Kidney (tissue), 13 donors: ENCODE measurements at regions not wholly inside any gene's neighbourhood (a gene's known extent, or its start where the extent isn't known, plus 50 kb on each side); places are given as distances from the start of the nearest gene placed in this dataset.

Experiments used
- DNase-seq, 5 donors: peaks; one replicate each; pipeline ENCODE4 v3.0.0-alpha.2; 2013 to 2020
- FAIRE-seq: peaks from 2 replicates; lab custom pipeline; 2012; peaks lifted over from hg19 to GRCh38; lab: Jason Lieb, UNC
- H3K27ac ChIP-seq, 2 donors: one replicate each; pipeline ENCODE4 v1.7.0; 2013; ENCODE audit warnings: low read depth in 2 of 2, low read length in 2 of 2, inconsistent platforms in 1 of 2
- H3K27me3 ChIP-seq: one replicate; pipeline ENCODE4 v1.7.1; 2013; ENCODE audit warnings: low read length, inconsistent platforms; ENCODE audit not compliant: control insufficient read depth, insufficient read depth
- H3K36me3 ChIP-seq, 3 donors: one replicate each; pipeline versions ENCODE4 v1.7.0 to v1.7.1; 2013; ENCODE audit warnings: low read length in 3 of 3, control low read depth in 1 of 3, inconsistent platforms in 1 of 3; ENCODE audit not compliant: insufficient read depth in 3 of 3, control insufficient read depth in 2 of 3
- H3K4me1 ChIP-seq, 3 donors: one replicate each; pipeline versions ENCODE4 v1.7.0 to v1.7.1; 2013; ENCODE audit warnings: low read length in 3 of 3, inconsistent platforms in 1 of 3, low read depth in 1 of 3; ENCODE audit not compliant: control insufficient read depth in 2 of 3, insufficient read depth in 2 of 3
- H3K4me3 ChIP-seq, 3 donors: one replicate each; pipeline versions ENCODE4 v1.7.0 to v1.8.1; 2013; ENCODE audit warnings: low read length in 3 of 3, control low read depth in 1 of 3, inconsistent platforms in 1 of 3
- H3K9ac ChIP-seq, 3 donors: one replicate each; pipeline versions ENCODE4 v1.7.0 to v1.7.1; 2013; ENCODE audit warnings: low read length in 3 of 3, control low read depth in 1 of 3, inconsistent platforms in 1 of 3
- H3K9me3 ChIP-seq, 3 donors: one replicate each; pipeline versions ENCODE4 v1.7.0 to v1.7.1; 2013; ENCODE audit warnings: low read length in 3 of 3, control low read depth in 1 of 3, inconsistent platforms in 1 of 3; ENCODE audit not compliant: control insufficient read depth in 2 of 3, insufficient read depth in 1 of 3
- intact Hi-C: fragments of 100-400 bp; cut with DNase I; formaldehyde crosslinking; loops from one replicate; pipeline ENCODE4 v1.11.1; 2022
- TF ChIP-seq, protein P1 (sequence below): IDR thresholded peaks from 3 replicates; pipeline ENCODE4 v1.5.1; 2012; ENCODE audit warnings: mild to moderate bottlenecking, moderate library complexity, borderline replicate concordance; ENCODE audit not compliant: insufficient read depth; ENCODE audit errors: extremely low read depth
- donor health status: control.
- donor health status: control.
- donor health status: control.
- donor health status: control.
- donor health status: control.
- donor health status: DM: yes; HTN: yes; CAD: no.
- donor health status: Normal renal cell carcinoma (clear cell type).

DNA sequence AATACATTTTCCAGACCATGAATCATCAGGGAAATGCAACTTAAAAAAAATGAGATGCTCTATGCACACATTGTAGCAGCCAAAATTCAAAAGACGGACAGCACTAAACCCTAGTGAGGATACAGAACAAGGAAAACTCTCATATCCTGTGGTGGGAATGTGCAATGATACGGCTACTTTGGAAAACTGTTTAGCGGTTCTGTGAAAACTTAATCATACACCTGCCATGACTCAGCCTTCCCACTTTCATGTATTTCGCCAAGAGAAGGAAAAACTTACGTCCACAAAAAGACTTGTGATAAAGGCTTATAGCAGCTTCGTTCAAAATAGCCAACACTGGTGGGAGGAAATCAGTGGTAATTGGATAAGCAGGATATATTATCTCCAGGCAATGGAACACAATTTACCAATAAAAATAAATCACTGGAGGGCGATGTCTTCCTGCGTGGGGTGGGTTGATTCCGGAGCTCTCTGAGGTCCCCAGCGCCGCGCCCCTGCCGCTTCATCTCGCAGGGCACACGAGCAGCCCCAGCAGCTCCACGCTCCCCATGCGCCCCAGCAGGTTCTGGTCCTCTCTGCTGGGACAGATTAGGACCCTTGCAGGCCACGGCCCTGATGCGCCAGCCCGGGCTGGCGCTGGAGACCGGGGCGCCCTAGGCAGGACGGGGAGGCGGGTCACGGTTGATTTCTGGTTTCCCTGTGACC lies 97.2 kb upstream of the ARHGEF7 start:
- intact Hi-C loops, result no loop called here
- TF ChIP-seq, protein P1, sequence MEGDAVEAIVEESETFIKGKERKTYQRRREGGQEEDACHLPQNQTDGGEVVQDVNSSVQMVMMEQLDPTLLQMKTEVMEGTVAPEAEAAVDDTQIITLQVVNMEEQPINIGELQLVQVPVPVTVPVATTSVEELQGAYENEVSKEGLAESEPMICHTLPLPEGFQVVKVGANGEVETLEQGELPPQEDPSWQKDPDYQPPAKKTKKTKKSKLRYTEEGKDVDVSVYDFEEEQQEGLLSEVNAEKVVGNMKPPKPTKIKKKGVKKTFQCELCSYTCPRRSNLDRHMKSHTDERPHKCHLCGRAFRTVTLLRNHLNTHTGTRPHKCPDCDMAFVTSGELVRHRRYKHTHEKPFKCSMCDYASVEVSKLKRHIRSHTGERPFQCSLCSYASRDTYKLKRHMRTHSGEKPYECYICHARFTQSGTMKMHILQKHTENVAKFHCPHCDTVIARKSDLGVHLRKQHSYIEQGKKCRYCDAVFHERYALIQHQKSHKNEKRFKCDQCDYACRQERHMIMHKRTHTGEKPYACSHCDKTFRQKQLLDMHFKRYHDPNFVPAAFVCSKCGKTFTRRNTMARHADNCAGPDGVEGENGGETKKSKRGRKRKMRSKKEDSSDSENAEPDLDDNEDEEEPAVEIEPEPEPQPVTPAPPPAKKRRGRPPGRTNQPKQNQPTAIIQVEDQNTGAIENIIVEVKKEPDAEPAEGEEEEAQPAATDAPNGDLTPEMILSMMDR, result no peak
- FAIRE-seq (no peak), DNase-seq (no peak)
- Histone ChIP-seq H3K9me3 (peaks cover 0 to 11% (median 2%) of the 10 kb centered on the region in 3 donors), H3K36me3 (no peaks in the 10 kb centered on the region), H3K27ac (no peak overlapping the region), H3K4me3 (no peak overlapping the region), H3K9ac (no peak overlapping the region), H3K27me3 (no peaks in the 10 kb centered on the region), H3K4me1 (no peaks in the 10 kb centered on the region)

DNA sequence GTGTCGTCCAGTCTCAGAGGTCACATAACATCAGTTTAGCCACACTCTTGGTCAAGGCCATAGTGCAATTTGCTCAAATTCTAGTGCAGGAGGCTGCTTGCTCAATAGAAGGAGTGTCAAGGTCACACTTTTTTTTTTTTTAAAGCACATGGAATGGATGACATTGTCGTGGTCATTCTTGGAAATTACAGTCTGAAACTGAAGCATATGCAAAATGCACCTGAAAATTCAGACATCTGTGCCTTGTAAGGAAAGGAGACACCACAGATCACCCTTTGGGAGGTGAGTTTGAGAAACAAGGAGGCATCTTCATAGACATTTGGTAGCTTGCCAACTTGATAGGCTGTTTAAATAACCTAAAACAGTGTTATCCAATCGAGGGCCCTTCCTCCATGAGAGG lies 98.3 kb upstream of the ANKRD10 start:
- H3K27ac ChIP-seq, result no peak overlapping the region
- no peaks in the 10 kb centered on the region for H3K9me3 ChIP-seq
- no peaks in the 10 kb centered on the region for H3K4me1 ChIP-seq
- intact Hi-C loops, result no loop called here
- FAIRE-seq (no peak), DNase-seq (no peak)
- no peak overlapping the region for H3K4me3 ChIP-seq
- TF ChIP-seq, protein P1, result no peak
- H3K9ac ChIP-seq, result no peak overlapping the region
- H3K36me3 ChIP-seq, result no peaks in the 10 kb centered on the region
- H3K27me3 ChIP-seq, result no peaks in the 10 kb centered on the region

DNA sequence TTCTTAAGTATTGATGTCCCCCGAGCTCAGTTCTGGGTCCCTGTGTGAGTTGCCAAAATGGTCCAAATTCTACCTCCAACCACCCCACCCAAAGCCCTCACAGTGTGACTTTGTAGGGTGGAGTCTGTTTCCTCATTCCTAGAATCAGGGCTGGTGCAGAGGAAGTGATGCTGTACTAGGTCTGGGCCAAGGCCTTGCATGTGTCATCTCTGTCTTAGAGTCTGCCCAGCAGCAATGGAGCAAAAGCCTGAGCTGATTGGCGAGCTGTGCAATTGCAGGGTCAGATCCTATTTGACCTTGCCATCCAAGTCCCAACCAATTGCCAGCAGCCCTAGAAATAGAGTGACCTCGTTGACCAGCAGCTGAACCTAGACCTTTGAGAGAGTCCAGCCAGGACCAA lies 97.0 kb upstream of the ANKRD10 start:
- intact Hi-C loops, result no loop called here
- Histone ChIP-seq H3K27ac (no peak overlapping the region), H3K4me3 (no peak overlapping the region), H3K27me3 (no peaks in the 10 kb centered on the region), H3K4me1 (peaks cover 0 to 2% (median 0%) of the 10 kb centered on the region in 3 donors), H3K9me3 (no peaks in the 10 kb centered on the region), H3K9ac (no peak overlapping the region), H3K36me3 (no peaks in the 10 kb centered on the region)
- DNase-seq (no peak), FAIRE-seq (no peak)
- TF ChIP-seq, protein P1, result no peak
